CD4-positive, alpha-beta T cell (primary cell): ENCODE measurements at regions not wholly inside any gene's neighbourhood (a gene's known extent, or its start where the extent isn't known, plus 50 kb on each side); places are given as distances from the start of the nearest gene placed in this dataset.

Source experiments
- ATAC-seq: fragments of 200-7000 bp; cut with Tn5 transposase; one replicate; pipeline ENCODE4 v1.10.0; 2022; ENCODE audit warnings: mild to moderate bottlenecking; ENCODE audit not compliant: poor library complexity
- CTCF ChIA-PET: fragments of 350-600 bp; sonication (Branson Sonifier 250); formaldehyde crosslinking; loops from one replicate; lab custom pipeline; 2021; ENCODE audit warnings: antibody characterized with exemption, inconsistent platforms; lab: Charles Lee
- POLR2A ChIA-PET: fragments of 350-600 bp; sonication (Branson Sonifier 250); formaldehyde crosslinking; loops from one replicate; lab custom pipeline; 2021; ENCODE audit warnings: antibody characterized with exemption, inconsistent platforms; lab: Charles Lee
- DNase-seq, 14 experiments: peaks; one replicate each; pipeline ENCODE4 v3.0.0-alpha.2; 2013 to 2020; ENCODE audit warnings: mixed read lengths in 2 of 14
- H3K27ac ChIP-seq, 2 donors: one replicate each; pipeline versions ENCODE4 v1.5.1 to v1.7.0; 2013; ENCODE audit warnings: low read length in 2 of 2, low read depth in 1 of 2, mild to moderate bottlenecking in 1 of 2
- H3K27me3 ChIP-seq, 2 experiments: 1 replicate in 1 of 2; 2 replicates in 1 of 2; pipeline versions ENCODE4 v1.6.1 to v1.7.0; 2013; ENCODE audit warnings: low read length in 2 of 2, control low read depth in 1 of 2, mild to moderate bottlenecking in 1 of 2, moderate library complexity in 1 of 2; ENCODE audit not compliant: insufficient read depth in 2 of 2, control insufficient read depth in 1 of 2
- H3K36me3 ChIP-seq: one replicate; pipeline ENCODE4 v1.6.1; 2013; ENCODE audit warnings: low read length, control low read depth; ENCODE audit not compliant: insufficient read depth
- H3K4me1 ChIP-seq: one replicate; pipeline ENCODE4 v1.6.1; 2013; ENCODE audit warnings: low read length, control low read depth; ENCODE audit not compliant: insufficient read depth
- H3K4me3 ChIP-seq: one replicate; pipeline ENCODE4 v1.5.1; 2013; ENCODE audit warnings: mild to moderate bottlenecking, low read length, moderate library complexity
- H3K9me3 ChIP-seq, 2 experiments: 1 replicate in 1 of 2; 2 replicates in 1 of 2; pipeline versions ENCODE4 v1.6.1 to v1.7.0; 2013; ENCODE audit warnings: low read length in 2 of 2, mild to moderate bottlenecking in 2 of 2, control low read depth in 1 of 2, moderate library complexity in 1 of 2; ENCODE audit not compliant: control insufficient read depth in 1 of 2, insufficient read depth in 1 of 2
- H3K27ac Mint-ChIP-seq: one replicate; pipeline ENCODE4 v1.8.0; 2020; ENCODE audit warnings: mixed read lengths
- H3K27me3 Mint-ChIP-seq: one replicate; pipeline ENCODE4 v1.8.0; 2021; ENCODE audit warnings: mixed read lengths
- H3K36me3 Mint-ChIP-seq: one replicate; pipeline ENCODE4 v1.8.0; 2021; ENCODE audit warnings: low read depth, mixed read lengths
- H3K4me1 Mint-ChIP-seq: one replicate; pipeline ENCODE4 v1.8.0; 2021; ENCODE audit warnings: low read depth, mixed read lengths
- H3K4me3 Mint-ChIP-seq: one replicate; pipeline ENCODE4 v1.8.0; 2020; ENCODE audit warnings: mild to moderate bottlenecking, mixed read lengths
- H3K9me3 Mint-ChIP-seq: one replicate; pipeline ENCODE4 v1.8.0; 2020; ENCODE audit warnings: mixed read lengths
- intact Hi-C, 2 experiments: fragments of 100-400 bp; cut with DNase I in 1 of 2; cut with micrococcal nuclease in 1 of 2; formaldehyde crosslinking; loops; one replicate each; pipeline versions ENCODE4 v1.15.1 to v1.9.0; 2023 to 2025; cut with DNase I, micrococcal nuclease
- TF ChIP-seq, protein P1 (sequence below): fragments of 200-600 bp; IDR thresholded peaks from one replicate; pipeline ENCODE4 v1.8.0; 2022; ENCODE audit warnings: antibody characterized with exemption, mild to moderate bottlenecking

DNA sequence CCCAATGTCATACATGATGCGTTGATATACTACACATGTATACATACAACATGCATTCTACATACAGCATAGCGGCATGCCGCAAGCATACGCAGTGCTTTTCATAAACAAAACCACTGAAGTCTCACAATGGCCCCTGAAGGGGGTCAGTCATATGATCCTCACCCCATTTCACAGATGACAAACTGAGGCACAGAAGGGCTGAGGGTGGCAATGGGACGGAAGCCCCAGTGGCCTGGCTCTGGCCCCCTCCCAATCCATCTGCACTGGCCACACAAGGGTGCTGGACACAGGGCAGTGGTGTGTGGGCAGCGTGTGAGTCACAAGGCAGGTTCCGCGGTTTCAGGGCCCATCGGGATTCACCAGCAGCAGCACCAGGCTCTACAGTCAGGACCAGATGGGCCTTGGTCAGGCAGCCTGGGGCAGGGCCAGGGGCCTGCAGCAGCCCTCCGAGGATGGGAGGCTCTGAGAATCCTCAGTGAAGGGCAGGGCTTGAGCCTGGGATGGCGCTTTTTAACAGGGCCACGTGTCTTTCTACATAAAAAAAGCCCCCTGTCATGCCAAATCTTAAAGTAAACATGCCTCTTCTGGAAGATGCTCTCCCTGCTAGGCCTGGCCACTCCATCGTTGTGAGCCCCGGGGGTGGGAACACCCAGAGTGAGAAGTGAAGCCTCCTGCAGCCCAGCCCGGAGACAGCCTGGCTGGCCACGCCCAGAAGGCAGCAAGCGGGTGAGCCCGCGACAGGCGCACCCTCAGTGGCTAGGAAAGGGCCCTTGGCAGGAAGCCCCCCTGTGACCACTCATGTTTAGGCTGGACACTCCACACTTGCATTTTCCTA is 206.5 kb downstream of the CTTN start:
- Mint-ChIP-seq H3K27me3 (peaks cover 9% of the 10 kb centered on the region), H3K9me3 (no peaks in the 10 kb centered on the region), H3K4me3 (no peak overlapping the region), H3K36me3 (no peaks in the 10 kb centered on the region), H3K27ac (no peak overlapping the region), H3K4me1 (no peaks in the 10 kb centered on the region)
- ATAC-seq, result no peak
- ChIA-PET POLR2A (no interaction called here), CTCF (no interaction called here)
- TF ChIP-seq, protein P1, sequence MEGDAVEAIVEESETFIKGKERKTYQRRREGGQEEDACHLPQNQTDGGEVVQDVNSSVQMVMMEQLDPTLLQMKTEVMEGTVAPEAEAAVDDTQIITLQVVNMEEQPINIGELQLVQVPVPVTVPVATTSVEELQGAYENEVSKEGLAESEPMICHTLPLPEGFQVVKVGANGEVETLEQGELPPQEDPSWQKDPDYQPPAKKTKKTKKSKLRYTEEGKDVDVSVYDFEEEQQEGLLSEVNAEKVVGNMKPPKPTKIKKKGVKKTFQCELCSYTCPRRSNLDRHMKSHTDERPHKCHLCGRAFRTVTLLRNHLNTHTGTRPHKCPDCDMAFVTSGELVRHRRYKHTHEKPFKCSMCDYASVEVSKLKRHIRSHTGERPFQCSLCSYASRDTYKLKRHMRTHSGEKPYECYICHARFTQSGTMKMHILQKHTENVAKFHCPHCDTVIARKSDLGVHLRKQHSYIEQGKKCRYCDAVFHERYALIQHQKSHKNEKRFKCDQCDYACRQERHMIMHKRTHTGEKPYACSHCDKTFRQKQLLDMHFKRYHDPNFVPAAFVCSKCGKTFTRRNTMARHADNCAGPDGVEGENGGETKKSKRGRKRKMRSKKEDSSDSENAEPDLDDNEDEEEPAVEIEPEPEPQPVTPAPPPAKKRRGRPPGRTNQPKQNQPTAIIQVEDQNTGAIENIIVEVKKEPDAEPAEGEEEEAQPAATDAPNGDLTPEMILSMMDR, result no peak
- DNase-seq, result no peak
- intact Hi-C loops, result no loop called here
- H3K36me3 ChIP-seq, result no peaks in the 10 kb centered on the region
- H3K9me3 ChIP-seq, result no peaks in the 10 kb centered on the region
- H3K4me3 ChIP-seq, result no peak overlapping the region
- H3K4me1 ChIP-seq, result no peaks in the 10 kb centered on the region
- H3K27ac ChIP-seq, result no peak overlapping the region
- H3K27me3 ChIP-seq, result no peaks in the 10 kb centered on the region

DNA sequence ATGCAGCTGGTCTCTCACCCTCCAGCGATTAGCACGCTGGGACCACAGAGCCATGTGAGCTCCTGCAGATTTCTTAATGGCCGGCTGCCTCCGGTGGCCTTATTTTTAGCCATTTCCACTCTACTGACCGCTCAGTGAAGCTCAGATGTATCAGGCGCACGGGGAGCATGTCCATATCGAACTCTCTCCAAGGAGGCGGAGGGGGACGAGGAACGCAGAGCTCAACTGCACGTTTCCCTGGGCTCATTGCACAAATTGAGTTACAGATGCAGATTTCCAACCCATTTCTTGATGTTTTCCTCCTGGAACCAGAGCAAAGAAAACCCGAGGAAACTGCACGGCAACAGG is 207.1 kb downstream of the CTTN start:
- POLR2A ChIA-PET, result no interaction called here
- intact Hi-C loops, result no loop called here
- H3K27ac ChIP-seq, result no peak overlapping the region

DNA sequence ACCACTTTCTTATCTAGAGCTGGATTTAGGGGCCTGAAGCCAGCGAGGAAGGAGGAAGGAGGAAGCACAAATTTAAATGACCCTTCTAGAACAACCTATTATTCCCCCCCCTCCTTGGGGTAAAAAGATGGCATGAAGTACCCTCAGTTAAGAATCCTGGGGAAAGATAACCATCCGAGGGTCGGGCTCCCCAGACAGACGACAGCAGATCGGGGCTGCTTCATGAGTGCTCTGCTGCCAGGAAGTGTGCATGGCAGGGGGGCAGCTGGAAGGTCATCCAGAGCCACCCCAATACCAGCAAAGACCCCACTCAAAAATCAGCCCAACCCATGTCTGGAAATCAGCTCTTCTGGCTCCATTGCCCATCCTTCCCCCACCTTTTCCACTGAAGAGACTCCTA is 207.5 kb downstream of the CTTN start:
- H3K4me3 Mint-ChIP-seq, result no peak overlapping the region
- ChIA-PET POLR2A (no interaction called here), CTCF (no interaction called here)
- H3K4me1 Mint-ChIP-seq, result no peaks in the 10 kb centered on the region
- H3K9me3 Mint-ChIP-seq, result no peaks in the 10 kb centered on the region
- ATAC-seq, result no peak
- intact Hi-C loops, result no loop called here
- Histone ChIP-seq H3K9me3 (no peaks in the 10 kb centered on the region), H3K4me3 (no peak overlapping the region), H3K4me1 (no peaks in the 10 kb centered on the region), H3K36me3 (no peaks in the 10 kb centered on the region), H3K27me3 (no peaks in the 10 kb centered on the region), H3K27ac (no peak overlapping the region)
- H3K36me3 Mint-ChIP-seq, result no peaks in the 10 kb centered on the region
- H3K27ac Mint-ChIP-seq, result no peak overlapping the region
- H3K27me3 Mint-ChIP-seq, result peaks cover 9% of the 10 kb centered on the region
- no peak for DNase-seq
- TF ChIP-seq, protein P1, result no peak

More for the DNA sequence above, 207.1 kb downstream of the CTTN start:
- TF ChIP-seq, protein P1, result no peak
- H3K9me3 ChIP-seq, result no peaks in the 10 kb centered on the region
- Mint-ChIP-seq H3K4me1 (no peaks in the 10 kb centered on the region), H3K27me3 (peaks cover 9% of the 10 kb centered on the region), H3K27ac (no peak overlapping the region), H3K4me3 (no peak overlapping the region), H3K36me3 (no peaks in the 10 kb centered on the region), H3K9me3 (no peaks in the 10 kb centered on the region)
- no peak for ATAC-seq
- CTCF ChIA-PET, result no interaction called here
- H3K27me3 ChIP-seq, result no peaks in the 10 kb centered on the region
- no peaks in the 10 kb centered on the region for H3K36me3 ChIP-seq
- DNase-seq, result no peak
- no peaks in the 10 kb centered on the region for H3K4me1 ChIP-seq
- no peak overlapping the region for H3K4me3 ChIP-seq
